ENCODE measurements at regions not wholly inside any gene's neighbourhood (a gene's known extent, or its start where the extent isn't known, plus 50 kb on each side); places are given as distances from the start of the nearest gene placed in this dataset.

- Mint-ChIP-seq H3K36me3 (ENCODE audit: insufficient read depth in 1 of 3, low read depth in 3 of 3) (peaks cover 0 to 7% (median 5%) of the 10 kb centered on the region in 3 experiments; a peak in 6 of 7 replicates), H3K27me3 (ENCODE audit: low read depth) (no peaks in the 10 kb centered on the region), H3K4me3 (no peak overlapping the region), H3K4me1 (peaks cover 32 to 36% of the 10 kb centered on the region in 2 experiments), H3K27ac (no peak overlapping the region; a peak in 1 of 7 replicates), H3K9me3 (no peaks in the 10 kb centered on the region)
- Histone ChIP-seq H2BK20ac (ENCODE audit: low read depth, low read length, poor library complexity, severe bottlenecking) (no peak overlapping the region), H3K27ac (ENCODE audit: insufficient read length, low read depth, low read length) (no peak overlapping the region), H3K4me1 (ENCODE audit: insufficient read depth, low read length) (no peaks in the 10 kb centered on the region), H4K5ac (ENCODE audit: insufficient read length, low read depth, low read length) (no peak overlapping the region), H2BK120ac (ENCODE audit: low read depth, low read length, poor library complexity, severe bottlenecking) (no peak overlapping the region), H3T11ph (ENCODE audit: low read length) (no peak overlapping the region), H3K14ac (ENCODE audit: insufficient read depth, low read length) (no peak overlapping the region), H3K23ac (ENCODE audit: insufficient read length, low read depth, low read length) (no peak overlapping the region), H3K4ac (ENCODE audit: low read depth, low read length) (no peak overlapping the region), H2BK15ac (ENCODE audit: low read depth, low read length) (no peak overlapping the region), H4K20me1 (ENCODE audit: control insufficient read depth, insufficient read depth, insufficient read length) (no peaks in the 10 kb centered on the region), H4K8ac (replicated peaks; ENCODE audit: insufficient read length, low read depth, low read length) (no peak overlapping the region), H3K27me3 (ENCODE audit: insufficient read depth, low read length) (no peaks in the 10 kb centered on the region), H2AK5ac (ENCODE audit: insufficient read length, low read length) (no peak overlapping the region), H3K18ac (ENCODE audit: insufficient read length, low read depth, low read length) (no peak overlapping the region), H3K79me1 (ENCODE audit: insufficient read depth, low read depth, low read length, poor library complexity, severe bottlenecking) (no peaks in the 10 kb centered on the region), H3K56ac (ENCODE audit: insufficient read length, low read depth, low read length) (no peak overlapping the region), H2BK12ac (ENCODE audit: insufficient read length, low read depth, low read length) (no peak overlapping the region), H3K4me2 (ENCODE audit: insufficient read depth, insufficient read length, low read length) (no peak overlapping the region), H3K79me2 (ENCODE audit: insufficient read depth, low read length) (no peaks in the 10 kb centered on the region), H2BK5ac (ENCODE audit: insufficient read length, low read length) (no peak overlapping the region), H4K91ac (ENCODE audit: insufficient read length, low read depth, low read length) (no peak overlapping the region), H2AFZ (ENCODE audit: low read length) (no peak overlapping the region), H3K9ac (ENCODE audit: extremely low read depth, insufficient read length, low read length) (no peak overlapping the region), H3K23me2 (ENCODE audit: insufficient read length, low read depth, low read length, poor library complexity, severe bottlenecking) (no peaks in the 10 kb centered on the region), H3K9me3 (ENCODE audit: control insufficient read depth, low read depth, low read length) (no peaks in the 10 kb centered on the region)
- no peak for TF ChIP-seq CTCF (conservative IDR thresholded peaks at IDR 0.05)
- no peak for DNase-seq
- no CpG with 5 or more reads among the region's 4 CpGs for WGBS (ENCODE audit: extremely low coverage, insufficient read length, low lambda C conversion rate)
Measured at GRCh38 chr1:38446936-38447335, 400.3 kb upstream of the POU3F1 start.

Data from H9 (cell line).